HG03575 (cell line): ENCODE measurements at regions not wholly inside any gene's neighbourhood (a gene's known extent, or its start where the extent isn't known, plus 50 kb on each side); places are given as distances from the start of the nearest gene placed in this dataset.

Experiments
- ATAC-seq: cut with Tn5 transposase; IDR thresholded peaks from one replicate; pipeline ENCODE4 v1.9.1; 2021; ENCODE audit not compliant: unreplicated experiment, insufficient number of reproducible peaks, low FRiP score; ENCODE audit errors: extremely low read depth

GRCh38 chr2:128379021-128380015, 60.6 kb upstream of the HS6ST1 start:
- ATAC-seq: no peak

- no peak for ATAC-seq
These were observed 61.6 kb upstream of the HS6ST1 start for GRCh38 chr2:128380061-128380889.

DNA sequence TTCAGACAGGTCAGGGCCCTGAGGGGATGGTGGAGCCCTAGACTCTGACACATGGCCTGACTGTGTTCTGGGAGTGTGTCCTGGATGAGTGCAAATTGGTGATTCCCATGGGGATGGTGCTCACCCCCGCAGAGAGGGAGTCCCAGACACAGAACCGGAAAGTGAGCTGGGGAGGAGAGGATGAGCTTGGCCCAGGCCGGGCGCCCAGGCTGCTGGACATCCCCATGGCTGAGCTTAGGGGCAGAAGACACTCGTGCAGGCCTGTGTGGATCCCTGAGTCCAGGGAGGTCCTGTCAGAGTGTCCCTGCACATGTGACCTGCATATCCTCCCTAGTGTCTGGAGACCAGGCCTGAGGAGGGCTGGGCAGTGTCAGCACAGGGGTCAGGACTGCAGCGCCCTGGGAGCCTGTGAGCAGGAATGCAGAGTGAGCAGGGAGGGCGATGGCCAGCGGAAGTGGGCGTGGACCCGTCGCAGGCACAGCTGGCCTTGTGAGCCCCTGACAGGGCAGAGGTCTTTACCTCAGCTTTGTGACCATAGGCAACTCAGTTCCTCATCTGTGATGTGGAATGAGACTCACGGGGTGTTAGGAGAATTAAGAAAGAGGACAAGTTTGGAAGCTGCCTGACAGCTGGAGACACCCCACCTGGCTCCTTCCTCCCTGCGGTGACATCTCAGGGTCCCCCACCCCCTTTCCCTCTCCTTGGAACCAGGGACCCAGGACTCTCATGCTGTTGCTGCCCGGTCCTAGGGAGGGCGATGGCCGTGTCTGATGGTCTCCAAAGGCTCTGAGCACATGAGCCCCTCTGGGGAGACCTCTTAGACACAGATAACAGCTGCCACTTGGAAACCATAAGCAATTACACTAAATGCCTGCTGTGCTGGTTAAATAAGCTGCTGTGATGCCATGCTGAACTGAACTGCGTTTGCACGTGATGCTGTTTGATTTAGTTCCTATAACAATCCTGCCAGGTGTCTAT, 62.6 kb upstream of the HS6ST1 start:
- no peak for ATAC-seq

GRCh38 chr2:128384446-128384845, 65.8 kb upstream of the HS6ST1 start:
- ATAC-seq: no peak

DNA sequence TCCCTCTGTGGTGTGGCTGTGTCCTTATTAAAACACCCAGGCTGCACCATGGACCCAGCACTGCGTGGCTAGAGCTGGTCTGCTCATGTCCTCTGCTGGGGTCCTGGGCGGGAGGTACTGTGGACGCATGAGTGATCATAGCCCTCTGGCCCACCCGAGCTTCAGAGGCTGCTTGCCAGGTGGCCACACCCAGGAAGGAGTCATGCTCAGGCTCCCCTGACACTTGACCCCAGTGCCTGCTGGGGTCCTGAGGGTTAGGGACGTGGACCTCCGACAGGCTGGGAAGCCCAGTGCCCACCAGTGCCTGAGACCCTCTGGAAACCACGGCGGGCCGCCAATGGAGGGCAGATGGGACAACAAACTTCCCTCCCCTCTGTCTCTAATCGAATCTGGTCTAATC, 66.3 kb upstream of the HS6ST1 start:
- no peak for ATAC-seq

DNA sequence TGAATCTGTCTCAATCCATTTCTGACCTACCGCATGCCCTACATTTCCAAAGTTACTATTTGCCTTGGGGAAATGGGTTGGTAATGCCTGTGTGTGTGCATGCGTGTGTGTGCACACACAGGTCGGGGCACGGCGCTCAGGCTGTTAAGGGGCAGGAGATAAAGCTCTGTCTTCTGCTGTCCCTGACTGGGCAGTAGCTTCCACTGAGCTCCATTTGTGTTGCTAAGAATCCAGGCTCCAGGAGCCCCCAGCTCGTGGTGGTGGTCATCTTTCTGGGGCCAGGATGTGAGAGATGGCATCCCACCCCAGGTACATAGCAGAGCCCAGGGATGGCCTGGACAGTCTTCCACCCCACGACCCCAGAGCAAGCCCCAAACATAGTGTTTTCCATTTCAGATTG, 66.7 kb upstream of the HS6ST1 start:
- no peak for ATAC-seq

DNA sequence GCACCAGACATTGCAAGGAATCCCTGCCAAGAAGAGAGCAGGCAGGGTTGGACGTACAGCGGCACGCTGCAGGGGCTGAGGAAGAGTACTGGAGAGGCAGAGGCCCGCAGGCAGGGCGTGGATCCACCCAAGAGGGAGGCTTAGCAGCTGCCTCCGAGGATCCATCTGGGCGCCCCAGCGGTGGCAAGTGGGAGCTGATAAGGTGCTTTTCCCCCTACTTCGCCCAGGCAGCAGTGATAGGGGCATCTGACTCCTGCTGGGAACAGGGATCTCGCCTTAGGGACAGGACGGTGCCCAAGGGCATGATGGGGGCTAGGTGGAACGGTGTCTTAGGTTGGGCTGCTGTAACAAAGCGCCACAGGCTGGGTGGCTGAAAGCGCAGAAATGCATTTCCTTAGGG, 67.4 kb upstream of the HS6ST1 start:
- no peak for ATAC-seq

DNA sequence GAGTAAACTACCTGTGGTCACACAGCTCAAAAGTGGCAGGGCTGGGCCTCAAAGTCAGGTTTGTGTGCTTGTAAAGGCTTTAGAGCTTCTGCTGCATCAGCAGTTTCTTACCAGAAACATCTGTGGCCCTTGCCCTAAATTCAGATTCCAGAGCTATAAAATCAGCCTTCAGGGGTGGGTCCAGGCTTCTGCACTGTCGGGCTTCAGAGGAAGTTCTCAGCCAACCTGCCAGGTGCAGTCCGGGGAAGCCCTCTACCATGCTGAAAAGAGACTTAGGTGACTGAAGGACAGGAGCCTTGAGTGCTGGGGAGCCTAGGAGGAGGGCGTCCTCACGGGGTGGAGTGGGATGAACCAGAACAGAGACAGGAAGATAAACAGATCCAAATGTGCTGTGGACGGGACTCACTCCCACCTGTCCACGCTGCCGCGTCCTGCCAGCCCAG, 69.9 kb upstream of the HS6ST1 start:
- no peak for ATAC-seq

GRCh38 chr2:128389388-128390086, 70.9 kb upstream of the HS6ST1 start:
- ATAC-seq: no peak

DNA sequence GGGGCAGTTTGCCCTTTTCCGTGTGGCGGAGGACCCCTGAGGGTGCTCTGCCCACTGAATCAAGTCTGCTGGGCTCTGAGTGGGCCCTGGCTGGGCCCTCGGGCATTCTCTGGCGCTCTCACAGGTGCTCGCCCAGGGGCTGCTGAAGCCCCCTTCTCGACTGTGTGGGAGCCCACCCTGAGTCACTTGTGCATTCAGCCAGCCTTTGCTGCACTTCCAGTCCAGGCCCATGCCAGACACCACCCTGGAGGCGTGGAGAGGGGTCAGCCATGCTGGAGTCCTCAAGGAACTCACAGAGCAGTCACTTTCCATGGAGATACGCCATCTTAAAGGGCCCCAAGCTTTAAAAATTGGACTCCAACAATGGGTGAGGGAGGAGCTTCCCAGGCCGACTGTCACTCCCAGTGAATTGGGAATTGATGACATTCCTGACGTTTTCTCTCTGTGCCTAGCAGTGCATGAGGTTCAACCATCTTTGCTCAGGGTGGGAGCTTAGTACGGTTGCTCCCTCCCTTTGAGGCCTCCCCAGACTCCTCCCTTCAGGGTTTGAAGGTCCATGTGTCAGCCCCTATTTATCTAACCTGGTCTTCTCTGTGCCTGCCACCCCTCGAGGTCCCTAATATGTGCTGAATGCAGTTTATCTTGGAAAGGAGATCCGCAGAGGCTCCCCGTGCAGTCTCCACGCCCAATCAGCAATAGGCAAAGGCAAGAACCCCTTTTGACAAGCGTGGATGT, 71.8 kb upstream of the HS6ST1 start:
- ATAC-seq: no peak

DNA sequence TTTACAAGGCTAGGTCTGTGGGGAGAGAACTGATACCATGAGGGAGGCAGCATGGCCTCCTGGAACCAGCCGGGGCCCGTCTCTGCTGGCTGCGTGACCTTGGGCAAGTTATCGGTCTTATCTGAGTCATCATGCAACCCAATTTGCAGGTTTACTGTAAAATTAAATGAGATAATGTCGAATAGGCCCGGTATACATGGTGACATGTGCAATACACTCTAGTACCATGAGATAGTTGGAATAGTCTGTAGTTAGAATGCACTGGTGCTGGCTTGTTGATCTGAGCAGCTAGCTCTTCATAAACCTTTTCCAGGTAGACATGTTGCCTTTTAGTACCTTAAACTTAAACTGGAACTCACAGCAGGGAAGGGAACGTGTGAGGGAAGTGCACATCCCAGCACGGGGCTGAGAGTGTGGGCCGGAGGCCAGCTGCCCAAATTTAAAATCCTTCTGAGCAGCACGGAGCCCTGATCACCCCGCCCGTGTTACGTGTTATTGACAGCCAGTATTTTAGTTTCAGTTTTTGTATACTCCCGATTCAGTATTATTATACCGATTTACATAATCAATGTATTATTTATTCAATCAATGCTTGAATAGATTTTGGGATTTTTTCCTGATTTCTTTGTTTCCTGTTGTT, 72.4 kb upstream of the HS6ST1 start:
- no peak for ATAC-seq

DNA sequence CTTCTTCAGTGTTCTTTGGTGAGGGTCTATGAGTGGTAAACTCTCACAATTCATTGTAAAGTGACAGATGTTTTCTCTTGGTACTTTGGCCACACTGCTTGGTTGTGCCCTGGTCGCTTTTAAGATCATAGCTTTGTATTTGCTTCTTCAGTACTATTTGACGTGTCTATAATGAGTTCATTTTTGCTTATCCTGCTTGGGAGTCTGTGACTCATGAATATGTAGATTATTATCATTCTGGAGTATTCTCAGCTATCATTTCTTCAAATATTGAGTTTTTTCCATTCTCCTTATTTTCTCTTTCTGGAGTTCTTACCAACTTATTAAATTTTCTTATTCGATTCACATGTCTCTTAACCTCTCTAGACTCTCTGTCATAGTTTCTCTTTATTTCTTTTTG, 73.0 kb upstream of the HS6ST1 start:
- ATAC-seq: no peak

GRCh38 chr2:128392207-128392606, 73.5 kb upstream of the HS6ST1 start:
- no peak for ATAC-seq

- no peak for ATAC-seq
These were observed 75.5 kb upstream of the HS6ST1 start for GRCh38 chr2:128394007-128394730.

DNA sequence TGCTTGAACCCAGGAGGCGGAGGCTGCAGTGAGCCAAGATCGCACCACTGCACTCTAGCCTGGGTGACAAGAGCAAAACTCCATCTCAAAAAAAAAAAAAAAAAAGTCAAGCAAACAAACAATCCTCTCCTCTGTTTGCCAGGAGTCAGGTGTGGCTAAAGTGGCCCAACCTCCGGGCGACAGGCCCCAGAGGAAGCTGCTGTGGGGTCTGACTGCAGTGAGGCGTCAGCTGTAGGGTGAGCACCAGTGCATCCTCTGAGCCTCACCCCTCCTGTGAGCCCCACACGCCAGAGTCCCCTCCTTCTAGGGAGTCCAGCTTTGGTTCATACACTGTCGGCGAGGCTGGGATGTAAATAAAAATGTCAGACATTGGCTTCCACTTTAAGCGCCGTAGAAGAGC, 76.5 kb upstream of the HS6ST1 start:
- no peak for ATAC-seq

GRCh38 chr2:128395640-128396499, 77.2 kb upstream of the HS6ST1 start:
- no peak for ATAC-seq
